WTC11 (cell line): ENCODE measurements at regions not wholly inside any gene's neighbourhood (a gene's known extent, or its start where the extent isn't known, plus 50 kb on each side); places are given as distances from the start of the nearest gene placed in this dataset.

Source experiments
- ATAC-seq: fragments of 200-7000 bp; cut with Tn5 transposase; 2 replicates; pipeline ENCODE4 v1.10.0; 2021; ENCODE audit warnings: mild to moderate bottlenecking, moderate library complexity
- CTCF ChIA-PET: fragments of 300-600 bp; sonication (Branson Sonifier 250); formaldehyde crosslinking; loops from one replicate; lab custom pipeline; 2021; ENCODE audit warnings: antibody characterized with exemption; lab: Charles Lee
- POLR2A ChIA-PET: fragments of 350-600 bp; sonication (Branson Sonifier 250); formaldehyde crosslinking; loops from one replicate; lab custom pipeline; 2021; ENCODE audit warnings: antibody characterized with exemption; lab: Charles Lee
- DNase-seq: peaks from one replicate; pipeline ENCODE4 v3.0.0; 2021; ENCODE audit warnings: low spot score
- H3K27ac Mint-ChIP-seq: 2 replicates; pipeline ENCODE4 v1.8.0; 2021; ENCODE audit warnings: mixed read lengths
- H3K27me3 Mint-ChIP-seq: 2 replicates; pipeline ENCODE4 v1.8.0; 2021; ENCODE audit warnings: low read depth, mild to moderate bottlenecking, moderate library complexity, mixed read lengths
- H3K36me3 Mint-ChIP-seq: 2 replicates; pipeline ENCODE4 v1.8.0; 2021; ENCODE audit warnings: mixed read lengths
- H3K4me1 Mint-ChIP-seq: 2 replicates; pipeline ENCODE4 v1.8.0; 2022; ENCODE audit warnings: mixed read lengths
- H3K4me3 Mint-ChIP-seq: 2 replicates; pipeline ENCODE4 v1.8.0; 2021; ENCODE audit warnings: mild to moderate bottlenecking, moderate library complexity, mixed read lengths
- H3K9me3 Mint-ChIP-seq: 2 replicates; pipeline ENCODE4 v1.8.0; 2021; ENCODE audit warnings: mixed read lengths
- AR ChIP-seq: fragments of 250-450 bp; sonication (Bioruptor Pico); IDR thresholded peaks from 2 replicates; pipeline ENCODE4 v1.9.0; 2021; ENCODE audit warnings: mild to moderate bottlenecking
- E2F5 ChIP-seq: sonication (generic); formaldehyde crosslinking; IDR thresholded peaks from 2 replicates; pipeline ENCODE4 v1.8.1; 2022; ENCODE audit warnings: mild to moderate bottlenecking, moderate library complexity, missing genetic modification reagents
- ESRRA ChIP-seq: sonication (generic); formaldehyde crosslinking; IDR thresholded peaks from 2 replicates; pipeline ENCODE4 v1.8.1; 2022; ENCODE audit warnings: mild to moderate bottlenecking, missing genetic modification reagents, borderline replicate concordance
- ETV6 ChIP-seq: sonication (generic); formaldehyde crosslinking; IDR thresholded peaks from 2 replicates; pipeline ENCODE4 v1.8.1; 2022; ENCODE audit warnings: mild to moderate bottlenecking, missing genetic modification reagents
- FOXJ3 ChIP-seq: sonication (generic); formaldehyde crosslinking; IDR thresholded peaks from 2 replicates; pipeline ENCODE4 v1.9.0; 2021; ENCODE audit warnings: missing genetic modification reagents, mild to moderate bottlenecking, borderline replicate concordance
- MLX ChIP-seq: sonication (generic); formaldehyde crosslinking; IDR thresholded peaks from 2 replicates; pipeline ENCODE4 v1.8.1; 2023; ENCODE audit warnings: mild to moderate bottlenecking, missing genetic modification reagents, moderate library complexity
- MXD4 ChIP-seq: fragments of 250-450 bp; sonication (Bioruptor Pico); IDR thresholded peaks from 2 replicates; pipeline ENCODE4 v1.8.0; 2021; ENCODE audit warnings: mild to moderate bottlenecking, moderate library complexity, borderline replicate concordance
- RELA ChIP-seq: sonication (generic); formaldehyde crosslinking; IDR thresholded peaks from 2 replicates; pipeline ENCODE4 v1.8.1; 2022; ENCODE audit warnings: missing genetic modification reagents, mild to moderate bottlenecking, borderline replicate concordance
- USF1 ChIP-seq: sonication (generic); formaldehyde crosslinking; IDR thresholded peaks from 2 replicates; pipeline ENCODE4 v1.8.0; 2022; ENCODE audit warnings: mild to moderate bottlenecking, missing genetic modification reagents
- ZBTB43 ChIP-seq: sonication (generic); formaldehyde crosslinking; IDR thresholded peaks from 2 replicates; pipeline ENCODE4 v1.8.1; 2023; ENCODE audit warnings: mild to moderate bottlenecking, missing genetic modification reagents
- ZNF219 ChIP-seq: sonication (generic); formaldehyde crosslinking; IDR thresholded peaks from 2 replicates; pipeline ENCODE4 v1.8.0; 2023; ENCODE audit warnings: missing genetic modification reagents, mild to moderate bottlenecking, borderline replicate concordance
- ZNF317 ChIP-seq: sonication (generic); formaldehyde crosslinking; IDR thresholded peaks from 2 replicates; pipeline ENCODE4 v1.8.1; 2023; ENCODE audit warnings: low read depth, mild to moderate bottlenecking, moderate library complexity, missing genetic modification reagents, borderline replicate concordance
- ZNF423 ChIP-seq: fragments of 250-450 bp; sonication (Bioruptor Pico); IDR thresholded peaks from 2 replicates; pipeline ENCODE4 v2.1.2; 2022; ENCODE audit warnings: mild to moderate bottlenecking, moderate library complexity
- ZNF532 ChIP-seq: fragments of 250-450 bp; sonication (Bioruptor Pico); IDR thresholded peaks from 2 replicates; pipeline ENCODE4 v1.9.0; 2021; ENCODE audit warnings: mild to moderate bottlenecking, borderline replicate concordance
- ZSCAN18 ChIP-seq: fragments of 250-450 bp; sonication (Bioruptor Pico); IDR thresholded peaks from 2 replicates; pipeline ENCODE4 v2.1.2; 2022; ENCODE audit warnings: mild to moderate bottlenecking, moderate library complexity

- ChIA-PET POLR2A (no interaction called here), CTCF (no interaction called here)
- H3K4me1 Mint-ChIP-seq, result peaks cover 40% of the 10 kb centered on the region
- peaks cover 16% of the 10 kb centered on the region for H3K27me3 Mint-ChIP-seq
- no peak for DNase-seq
- no peak for ATAC-seq
- no peak overlapping the region for H3K4me3 Mint-ChIP-seq
- no peaks in the 10 kb centered on the region for H3K36me3 Mint-ChIP-seq
- no peak overlapping the region for H3K27ac Mint-ChIP-seq
- H3K9me3 Mint-ChIP-seq, result no peaks in the 10 kb centered on the region
- TF ChIP-seq ZNF317 (CRISPR knock-in tag) (no peak), FOXJ3 (CRISPR knock-in tag) (no peak), MLX (CRISPR knock-in tag) (no peak), E2F5 (CRISPR knock-in tag) (no peak), ZBTB43 (CRISPR knock-in tag) (no peak), USF1 (no peak), ZNF219 (CRISPR knock-in tag) (no peak), RELA (no peak), MXD4 (no peak), ZSCAN18 (CRISPR knock-in tag) (no peak), AR (CRISPR knock-in tag) (no peak), ZNF423 (CRISPR knock-in tag) (no peak), ZNF532 (CRISPR knock-in tag) (no peak), ESRRA (CRISPR knock-in tag) (no peak), ETV6 (no peak)
Measured at GRCh38 chr22:48342016-48342415, 1485.7 kb downstream of the BRD1 start.
